HG03575 (cell line): ENCODE measurements at regions not wholly inside any gene's neighbourhood (a gene's known extent, or its start where the extent isn't known, plus 50 kb on each side); places are given as distances from the start of the nearest gene placed in this dataset.
"Not testable (repeated sequence)": the region's sequence is repeated elsewhere in the genome, so short reads cannot be mapped to it uniquely, and the experiment has no call there.

Experiments used
- ATAC-seq: cut with Tn5 transposase; IDR thresholded peaks from one replicate; pipeline ENCODE4 v1.9.1; 2021; ENCODE audit not compliant: unreplicated experiment, insufficient number of reproducible peaks, low FRiP score; ENCODE audit errors: extremely low read depth

GRCh38 chr3:87800516-87800915, 258.3 kb downstream of the CGGBP1 start:
- ATAC-seq = no peak

- ATAC-seq = no peak
Observed at GRCh38 chr3:87798567-87798947, 260.2 kb downstream of the CGGBP1 start.

- ATAC-seq = no peak
Observed at GRCh38 chr3:87797872-87798566, 260.8 kb downstream of the CGGBP1 start.

- no peak for ATAC-seq
Observed at GRCh38 chr3:87796843-87797185, 262.0 kb downstream of the CGGBP1 start.

- ATAC-seq = no peak
Observed at GRCh38 chr3:87796137-87796842, 262.5 kb downstream of the CGGBP1 start.

GRCh38 chr3:87795701-87796100, 263.1 kb downstream of the CGGBP1 start:
- no peak for ATAC-seq

- no peak for ATAC-seq
Observed at GRCh38 chr3:87793337-87793877, 265.4 kb downstream of the CGGBP1 start.

GRCh38 chr3:87792534-87793336, 266.1 kb downstream of the CGGBP1 start, which contains the start of gene HTR1F:
TSS of gene HTR1F (plus strand) at chr3:87792706.
- no peak for ATAC-seq

- no peak for ATAC-seq
Observed at GRCh38 chr3:87792198-87792533, 266.6 kb downstream of the CGGBP1 start.

GRCh38 chr3:87791248-87792027, 267.4 kb downstream of the CGGBP1 start:
- no peak for ATAC-seq

- not testable (repeated sequence) for ATAC-seq
Observed at GRCh38 chr3:87789049-87789448, 269.8 kb downstream of the CGGBP1 start.

GRCh38 chr3:87788516-87788915, 270.3 kb downstream of the CGGBP1 start:
- no peak for ATAC-seq

GRCh38 chr3:87780811-87781210, 278.0 kb downstream of the CGGBP1 start:
- ATAC-seq = no peak

GRCh38 chr3:87778876-87779275, 279.9 kb downstream of the CGGBP1 start:
- ATAC-seq = no peak

GRCh38 chr3:87771337-87772192, 287.2 kb downstream of the CGGBP1 start:
- peak; percentile 84 for ATAC-seq

GRCh38 chr3:87766721-87767120, 292.1 kb downstream of the CGGBP1 start:
- ATAC-seq = no peak

- ATAC-seq = no peak
Observed at GRCh38 chr3:87765256-87765655, 293.5 kb downstream of the CGGBP1 start.

- no peak for ATAC-seq
Observed at GRCh38 chr3:87761795-87762194, 297.0 kb downstream of the CGGBP1 start.
